PC-9 (cell line): ENCODE measurements at regions not wholly inside any gene's neighbourhood (a gene's known extent, or its start where the extent isn't known, plus 50 kb on each side); places are given as distances from the start of the nearest gene placed in this dataset.

ENCODE experiments used
- EZH2 ChIP-seq: fragments of 200-600 bp; sonication (generic); IDR thresholded peaks from 2 replicates; pipeline ENCODE4 v1.8.0; 2017; ENCODE audit warnings: antibody characterized with exemption, low read depth
- TF ChIP-seq, protein P1 (sequence below): fragments of 200-600 bp; sonication (generic); conservative IDR thresholded peaks from 2 replicates; pipeline ENCODE4 v1.6.1; 2017; ENCODE audit warnings: mixed run types, antibody characterized with exemption, mild to moderate bottlenecking, moderate library complexity

GRCh38 chr6:4262526-4262925 is 127.2 kb upstream of the ECI2 start:
- TF ChIP-seq, protein P1, sequence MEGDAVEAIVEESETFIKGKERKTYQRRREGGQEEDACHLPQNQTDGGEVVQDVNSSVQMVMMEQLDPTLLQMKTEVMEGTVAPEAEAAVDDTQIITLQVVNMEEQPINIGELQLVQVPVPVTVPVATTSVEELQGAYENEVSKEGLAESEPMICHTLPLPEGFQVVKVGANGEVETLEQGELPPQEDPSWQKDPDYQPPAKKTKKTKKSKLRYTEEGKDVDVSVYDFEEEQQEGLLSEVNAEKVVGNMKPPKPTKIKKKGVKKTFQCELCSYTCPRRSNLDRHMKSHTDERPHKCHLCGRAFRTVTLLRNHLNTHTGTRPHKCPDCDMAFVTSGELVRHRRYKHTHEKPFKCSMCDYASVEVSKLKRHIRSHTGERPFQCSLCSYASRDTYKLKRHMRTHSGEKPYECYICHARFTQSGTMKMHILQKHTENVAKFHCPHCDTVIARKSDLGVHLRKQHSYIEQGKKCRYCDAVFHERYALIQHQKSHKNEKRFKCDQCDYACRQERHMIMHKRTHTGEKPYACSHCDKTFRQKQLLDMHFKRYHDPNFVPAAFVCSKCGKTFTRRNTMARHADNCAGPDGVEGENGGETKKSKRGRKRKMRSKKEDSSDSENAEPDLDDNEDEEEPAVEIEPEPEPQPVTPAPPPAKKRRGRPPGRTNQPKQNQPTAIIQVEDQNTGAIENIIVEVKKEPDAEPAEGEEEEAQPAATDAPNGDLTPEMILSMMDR: no peak
- TF ChIP-seq EZH2: no peak
